HG02973 (cell line): ENCODE measurements at regions not wholly inside any gene's neighbourhood (a gene's known extent, or its start where the extent isn't known, plus 50 kb on each side); places are given as distances from the start of the nearest gene placed in this dataset.
"Not testable (repeated sequence)": the region's sequence is repeated elsewhere in the genome, so short reads cannot be mapped to it uniquely, and the experiment has no call there.

Experiments
- ATAC-seq: cut with Tn5 transposase; IDR thresholded peaks from one replicate; pipeline ENCODE4 v1.9.1; 2021; ENCODE audit warnings: moderate library complexity; ENCODE audit not compliant: unreplicated experiment

GRCh38 chr2:434625-435024 lies 146.7 kb upstream of the ALKAL2 start:
- no peak for ATAC-seq

- no peak for ATAC-seq
Measured at GRCh38 chr2:433216-433615, 145.3 kb upstream of the ALKAL2 start.

GRCh38 chr2:430291-431040 lies 142.6 kb upstream of the ALKAL2 start:
- no peak for ATAC-seq

- ATAC-seq: no peak
Measured at GRCh38 chr2:429575-430254, 141.8 kb upstream of the ALKAL2 start.

GRCh38 chr2:429142-429541 lies 141.3 kb upstream of the ALKAL2 start:
- ATAC-seq: no peak

GRCh38 chr2:428591-428990 lies 140.7 kb upstream of the ALKAL2 start:
- no peak for ATAC-seq

GRCh38 chr2:426696-427095 lies 138.8 kb upstream of the ALKAL2 start:
- not testable (repeated sequence) for ATAC-seq

GRCh38 chr2:425947-426346 lies 138.1 kb upstream of the ALKAL2 start:
- no peak for ATAC-seq

- ATAC-seq: no peak
Measured at GRCh38 chr2:425243-425642, 137.4 kb upstream of the ALKAL2 start.

- no peak for ATAC-seq
Measured at GRCh38 chr2:424306-425171, 136.6 kb upstream of the ALKAL2 start.

GRCh38 chr2:423479-423878 lies 135.6 kb upstream of the ALKAL2 start:
- ATAC-seq: no peak

GRCh38 chr2:422676-423435 lies 135.0 kb upstream of the ALKAL2 start:
- no peak for ATAC-seq

GRCh38 chr2:421406-421805 lies 133.5 kb upstream of the ALKAL2 start:
- ATAC-seq: no peak

GRCh38 chr2:419687-420317 lies 131.9 kb upstream of the ALKAL2 start:
- ATAC-seq: no peak

GRCh38 chr2:417662-418061 lies 129.8 kb upstream of the ALKAL2 start:
- no peak for ATAC-seq

GRCh38 chr2:417006-417405 lies 129.1 kb upstream of the ALKAL2 start:
- no peak for ATAC-seq

- ATAC-seq: no peak
Measured at GRCh38 chr2:415986-416610, 128.2 kb upstream of the ALKAL2 start.

- ATAC-seq: no peak
Measured at GRCh38 chr2:409523-409922, 121.6 kb upstream of the ALKAL2 start.

- no peak for ATAC-seq
Measured at GRCh38 chr2:407630-408029, 119.7 kb upstream of the ALKAL2 start.

- no peak for ATAC-seq
Measured at GRCh38 chr2:406876-407275, 119.0 kb upstream of the ALKAL2 start.
